HG02981 (cell line): ENCODE measurements at regions not wholly inside any gene's neighbourhood (a gene's known extent, or its start where the extent isn't known, plus 50 kb on each side); places are given as distances from the start of the nearest gene placed in this dataset.

ENCODE experiments used
- ATAC-seq: cut with Tn5 transposase; IDR thresholded peaks from one replicate; pipeline ENCODE4 v1.9.1; 2021; ENCODE audit warnings: mild to moderate bottlenecking, moderate library complexity; ENCODE audit not compliant: unreplicated experiment

DNA sequence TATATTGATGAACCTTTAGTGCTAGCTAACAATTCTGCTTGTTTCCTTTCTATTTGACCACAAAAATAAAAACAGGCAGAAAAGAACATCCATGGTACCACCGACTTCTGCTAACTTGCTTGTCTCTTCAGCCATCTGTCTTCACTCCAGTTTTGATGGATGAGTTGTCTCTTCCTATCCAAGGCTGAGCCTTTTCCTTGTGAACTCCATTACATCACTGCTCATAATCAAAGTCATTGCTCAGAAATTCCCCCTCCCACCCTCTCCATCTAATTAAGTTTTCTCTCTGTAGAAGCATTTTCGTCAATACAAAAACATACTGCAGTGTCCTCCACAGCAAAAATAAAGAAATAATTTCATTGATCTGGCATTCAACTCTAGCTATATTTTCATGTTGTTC lies 184.4 kb downstream of the SPCS3 start:
- ATAC-seq: no peak

DNA sequence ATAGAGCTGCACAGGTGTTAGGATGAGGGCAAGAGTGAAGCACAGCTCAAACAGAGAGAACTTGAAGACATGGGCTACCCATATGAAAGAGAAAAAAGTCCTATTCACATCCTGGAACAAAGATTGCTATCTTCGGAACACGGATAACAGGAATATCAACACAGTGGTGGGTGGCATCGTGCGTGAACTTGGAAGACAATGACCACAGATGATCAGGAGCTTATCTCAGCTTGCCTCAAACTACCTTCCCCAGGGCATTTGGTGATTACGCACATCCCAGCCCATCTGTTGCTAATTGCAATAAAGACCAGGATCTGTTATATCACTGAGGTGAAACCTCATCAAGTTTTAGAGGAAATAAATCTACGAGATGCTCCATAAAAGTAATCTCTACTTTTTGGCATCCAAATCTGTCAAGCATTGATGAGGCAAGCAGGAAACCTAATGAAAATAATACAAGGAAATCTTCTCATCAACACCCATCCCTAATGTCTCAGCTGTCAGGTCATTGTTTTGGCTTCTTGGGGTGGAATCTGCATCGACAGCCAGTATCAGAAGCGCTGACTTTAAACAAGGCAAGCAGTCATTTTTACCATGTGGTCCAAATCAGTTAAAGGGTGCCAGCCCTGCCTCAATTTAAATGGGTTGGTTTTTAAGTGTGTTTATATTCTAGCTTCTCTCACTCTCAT lies 188.2 kb downstream of the SPCS3 start:
- no peak for ATAC-seq

DNA sequence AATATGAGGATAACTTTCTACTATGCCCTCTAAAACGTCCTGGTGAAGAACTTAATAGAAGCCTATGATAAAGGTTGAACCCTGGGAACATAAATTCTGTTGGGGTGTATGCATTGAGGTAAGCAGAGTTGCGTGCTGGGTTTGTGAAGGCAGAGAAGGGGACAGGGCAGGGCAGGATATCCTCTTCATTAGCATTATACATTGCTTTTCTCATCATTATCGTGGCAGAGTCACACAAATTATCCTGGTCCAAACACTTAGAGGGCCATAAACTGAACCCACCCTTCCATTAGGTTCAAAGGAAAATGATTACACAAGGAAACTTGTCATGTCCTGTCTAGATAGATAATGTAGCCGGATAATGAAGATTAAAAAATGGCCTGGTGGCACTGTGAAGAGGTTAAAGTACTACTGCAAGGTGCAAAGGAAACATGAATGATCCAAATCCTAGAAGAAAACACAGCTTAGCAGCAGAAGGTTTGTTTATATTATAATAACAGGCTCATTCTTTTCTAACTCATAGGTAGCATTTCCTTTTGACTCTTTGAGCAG lies 189.1 kb downstream of the SPCS3 start:
- no peak for ATAC-seq

DNA sequence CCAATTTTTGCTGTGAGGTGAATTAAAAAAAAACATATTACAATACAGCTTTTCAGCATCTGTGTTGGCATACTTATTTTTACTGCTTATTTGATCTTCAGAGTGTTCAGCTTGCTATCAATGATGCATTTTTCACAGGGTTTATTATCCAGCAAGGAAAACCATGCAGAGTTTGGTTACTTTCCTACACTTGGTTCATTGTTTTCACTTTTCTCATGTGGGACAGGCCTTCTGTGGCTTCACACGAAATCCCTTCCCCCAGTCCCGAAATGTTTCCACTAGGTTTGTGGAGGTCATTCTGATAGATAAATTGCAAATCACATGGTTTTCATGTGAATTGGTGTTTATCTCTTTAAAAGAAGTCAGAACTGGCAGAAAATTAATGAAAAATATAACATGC lies 205.8 kb downstream of the SPCS3 start:
- no peak for ATAC-seq

DNA sequence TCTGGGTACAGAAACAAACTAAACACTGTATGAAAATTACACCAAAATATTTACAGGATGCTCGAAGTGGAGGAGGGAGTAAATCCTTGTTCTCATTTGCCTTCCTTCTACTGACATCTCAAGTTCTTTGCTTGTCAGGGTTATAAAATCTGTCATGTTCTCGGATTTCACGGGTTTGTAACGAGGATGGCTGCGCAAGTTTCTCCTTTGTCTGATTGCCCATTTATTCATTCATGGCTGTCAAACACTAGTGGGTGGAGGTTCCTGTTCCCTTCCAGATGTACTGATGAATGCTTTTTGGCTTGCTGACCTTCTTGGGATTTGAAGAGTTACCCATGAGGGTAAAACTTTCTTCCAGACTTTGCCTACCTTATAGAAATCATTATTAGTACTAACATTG lies 206.9 kb downstream of the SPCS3 start:
- no peak for ATAC-seq

DNA sequence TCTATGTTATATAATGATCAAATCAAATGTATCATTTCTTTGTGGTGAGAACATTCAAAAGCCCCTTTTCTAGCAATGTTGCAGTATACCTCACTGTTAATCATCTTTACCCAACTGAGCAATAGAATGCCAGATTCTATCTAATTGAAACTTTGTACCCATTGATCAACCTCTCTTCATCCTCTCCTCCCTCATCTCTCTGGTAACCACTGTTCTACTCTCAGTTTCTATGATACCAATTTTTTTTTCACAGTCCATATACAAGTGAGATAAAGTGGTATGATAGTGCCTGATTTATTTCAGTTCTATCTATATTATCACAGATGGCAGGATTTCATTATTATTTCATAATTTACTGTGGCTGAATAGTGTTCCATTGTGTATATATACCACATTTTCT lies 209.8 kb downstream of the SPCS3 start:
- ATAC-seq: no peak

DNA sequence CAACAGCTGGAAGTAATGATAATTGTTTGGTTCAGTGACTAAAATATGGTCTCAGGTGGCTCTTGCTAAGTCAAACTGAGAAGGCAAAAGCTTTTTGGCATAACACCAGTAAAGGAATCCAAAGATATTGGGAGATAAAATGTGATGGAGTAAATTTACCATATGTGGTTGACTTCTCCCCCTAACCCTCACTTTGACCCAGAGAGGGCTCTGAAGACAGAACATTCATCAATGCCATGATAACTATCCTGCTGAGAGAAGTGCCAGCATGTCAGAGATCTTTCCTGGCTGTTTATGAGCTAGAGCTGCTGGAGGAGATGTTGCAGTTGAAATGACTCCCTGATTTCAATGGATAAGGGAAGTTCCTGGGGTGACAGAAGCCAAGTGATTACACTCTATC lies 213.4 kb downstream of the SPCS3 start:
- ATAC-seq: no peak

DNA sequence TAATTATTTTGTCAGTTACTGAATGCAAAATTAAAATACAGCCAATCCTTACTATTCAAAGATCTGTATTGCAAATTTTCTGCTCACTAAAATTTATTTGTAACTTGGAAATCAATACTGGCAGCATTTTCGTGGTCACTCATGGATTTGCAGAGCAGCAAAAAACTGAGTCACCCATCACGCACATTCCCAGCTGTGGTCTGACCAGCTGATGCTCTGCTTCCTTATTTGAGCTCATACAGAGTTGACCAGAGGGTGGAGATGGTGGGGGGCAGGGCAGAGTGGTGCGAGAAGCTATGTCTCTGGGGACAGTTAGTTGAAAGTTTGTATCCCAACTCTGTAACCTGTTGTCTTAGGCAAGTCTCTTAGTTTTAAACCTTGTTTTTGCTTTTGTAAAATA lies 214.8 kb downstream of the SPCS3 start:
- ATAC-seq: no peak

DNA sequence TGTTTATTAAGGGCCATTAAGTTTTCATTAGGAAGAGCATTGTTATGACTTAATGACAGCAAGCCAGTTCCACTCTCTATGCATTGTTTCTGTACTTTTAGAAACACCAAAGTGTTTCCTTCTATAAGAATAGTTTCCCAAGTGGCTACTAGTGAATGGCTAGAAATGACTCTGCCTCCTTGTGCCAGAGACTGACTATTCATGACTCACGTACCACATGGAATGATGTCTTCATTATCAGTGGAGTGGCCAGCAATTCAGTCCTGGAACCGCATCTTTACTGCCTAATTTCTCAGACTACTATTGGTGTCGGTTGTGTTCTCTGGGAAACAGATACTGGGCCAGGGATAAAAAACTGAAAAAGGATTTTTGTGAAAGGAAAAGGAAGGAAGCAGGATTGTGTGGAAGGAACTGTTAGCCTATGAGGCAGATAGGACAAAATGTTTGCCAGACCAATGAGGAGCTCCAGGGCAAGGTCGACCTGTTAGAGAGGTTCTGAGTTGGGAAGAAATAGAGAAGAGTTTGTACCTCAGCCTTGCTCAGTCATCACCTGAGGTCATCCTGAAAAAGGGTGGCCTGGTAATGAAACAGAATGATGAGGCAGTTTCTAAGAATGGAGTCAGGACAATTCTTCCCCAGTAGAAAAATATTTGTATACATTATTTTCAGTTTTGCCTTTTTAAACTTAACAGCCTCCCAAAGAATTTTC lies 218.6 kb downstream of the SPCS3 start:
- ATAC-seq: no peak

DNA sequence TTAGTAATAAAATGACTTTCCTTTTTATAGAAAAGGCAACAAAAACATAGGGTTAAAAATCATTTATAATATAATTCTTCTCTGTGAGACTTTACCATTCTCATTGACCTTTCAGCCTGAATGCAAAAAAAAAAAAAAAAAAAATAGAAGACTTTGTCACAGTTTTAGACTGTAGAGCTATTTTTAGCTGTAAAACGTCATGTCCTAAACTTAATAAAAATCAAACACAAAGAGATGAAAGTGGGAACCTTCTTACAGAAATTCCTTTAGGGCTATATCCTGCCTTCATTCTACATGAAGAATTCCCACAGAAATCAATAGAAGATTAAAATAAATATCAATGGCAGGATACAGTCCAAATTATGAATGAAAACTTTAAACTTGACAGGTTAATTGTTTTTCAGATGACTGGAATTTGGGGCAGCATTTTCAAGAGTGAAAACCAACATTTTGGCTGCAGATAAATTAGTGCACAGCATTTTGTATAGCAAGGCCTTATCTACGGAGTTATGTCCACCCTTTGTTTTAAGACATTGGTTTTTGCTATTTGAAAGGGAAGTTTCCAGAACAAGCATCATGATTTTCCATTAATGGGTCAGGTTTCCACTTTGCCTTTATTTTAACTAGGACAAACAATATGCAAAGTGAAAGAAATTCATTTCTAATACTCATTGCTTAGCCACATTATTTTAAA lies 219.5 kb downstream of the SPCS3 start:
- no peak for ATAC-seq

DNA sequence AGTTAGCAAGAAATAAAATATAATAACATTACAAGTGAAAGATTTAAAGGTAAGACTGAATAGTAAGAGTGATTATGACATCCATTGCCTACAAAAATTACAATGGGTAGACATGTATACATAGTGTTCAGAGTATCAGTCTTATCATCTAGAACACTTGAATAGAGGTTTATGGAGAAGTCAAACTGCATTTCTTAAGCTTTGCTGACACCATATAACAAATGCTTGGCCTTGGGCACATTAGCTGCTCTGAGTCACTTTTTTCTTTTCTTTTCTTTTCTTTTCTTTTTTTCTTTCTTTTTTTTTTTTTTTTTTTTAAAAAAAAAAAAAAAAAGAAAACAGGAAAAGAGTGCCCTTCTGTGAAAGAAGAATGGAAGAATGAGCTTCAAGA lies 220.0 kb downstream of the SPCS3 start:
- no peak for ATAC-seq

DNA sequence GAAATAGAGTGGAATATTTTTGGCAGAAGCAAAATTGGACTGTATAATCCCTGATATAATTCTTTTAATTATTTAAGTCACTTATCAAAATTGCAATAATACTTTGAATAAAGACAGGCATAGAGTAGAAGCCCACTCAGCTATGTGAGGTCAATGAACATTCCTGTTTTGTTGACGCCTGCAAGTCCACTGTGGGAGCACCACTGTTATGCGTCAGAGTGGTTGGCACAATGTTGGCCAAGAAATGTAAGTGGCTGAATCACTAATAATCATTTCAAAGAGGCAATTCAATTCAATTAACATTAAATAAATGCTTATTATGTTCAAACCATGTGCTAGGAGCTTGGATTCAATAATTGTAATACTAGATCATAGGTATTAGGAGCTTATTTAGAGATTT lies 221.0 kb downstream of the SPCS3 start:
- no peak for ATAC-seq

DNA sequence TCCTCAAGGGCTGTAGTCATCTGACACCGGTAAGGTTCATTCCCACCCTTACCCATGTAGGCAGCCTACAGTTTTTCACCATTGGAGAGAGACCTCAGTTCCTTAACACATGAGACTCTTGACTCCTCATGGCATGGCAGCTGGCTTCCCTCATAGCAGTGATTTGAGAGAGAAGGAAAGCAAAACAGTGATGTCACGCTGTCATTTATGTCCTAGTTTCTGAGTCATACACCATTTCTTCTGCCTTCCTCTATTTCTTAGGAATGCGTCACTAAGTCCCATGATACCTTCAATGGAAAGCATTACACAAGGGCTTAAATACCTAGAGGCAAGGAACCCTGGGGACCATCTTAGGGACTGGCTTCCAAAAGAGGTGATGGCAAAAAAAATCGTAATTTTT lies 226.1 kb downstream of the SPCS3 start:
- no peak for ATAC-seq

DNA sequence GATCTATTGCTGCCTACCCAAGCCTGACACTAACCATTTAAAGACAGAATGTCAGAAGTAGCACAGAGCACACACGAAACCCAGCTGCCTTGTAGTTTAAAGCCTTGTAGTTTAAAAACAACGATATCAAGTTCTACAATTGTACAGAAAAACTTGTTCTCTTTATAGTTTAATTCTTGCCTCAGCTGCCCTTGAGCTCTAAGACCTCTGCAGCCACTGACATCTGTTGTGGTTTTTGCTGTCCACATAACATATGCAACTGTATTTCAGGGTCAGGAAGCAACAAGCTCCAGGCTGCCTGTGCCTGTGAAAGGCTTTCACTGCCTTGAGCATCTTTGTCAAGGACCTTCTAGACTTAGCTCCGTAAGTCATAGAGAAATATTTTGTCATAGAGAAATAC lies 227.2 kb downstream of the SPCS3 start:
- no peak for ATAC-seq

DNA sequence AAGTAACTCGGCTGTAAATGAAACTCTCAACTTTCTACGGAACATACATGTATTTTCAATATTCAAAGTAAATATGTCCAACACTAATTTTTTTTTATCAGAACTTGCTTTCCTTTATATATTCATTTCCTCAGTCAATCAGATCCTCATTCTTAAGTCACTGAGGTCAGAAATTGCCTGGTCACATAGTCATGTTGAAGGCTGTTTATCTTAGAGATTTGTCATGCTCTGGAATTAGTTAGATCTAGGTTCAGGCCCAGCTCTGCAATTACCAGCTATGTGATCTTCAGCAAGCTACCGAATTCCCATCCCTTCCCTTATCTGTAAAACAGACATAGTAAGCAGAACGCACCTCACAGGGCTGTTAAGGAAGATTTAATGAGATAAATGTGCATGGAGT lies 228.8 kb downstream of the SPCS3 start:
- no peak for ATAC-seq

DNA sequence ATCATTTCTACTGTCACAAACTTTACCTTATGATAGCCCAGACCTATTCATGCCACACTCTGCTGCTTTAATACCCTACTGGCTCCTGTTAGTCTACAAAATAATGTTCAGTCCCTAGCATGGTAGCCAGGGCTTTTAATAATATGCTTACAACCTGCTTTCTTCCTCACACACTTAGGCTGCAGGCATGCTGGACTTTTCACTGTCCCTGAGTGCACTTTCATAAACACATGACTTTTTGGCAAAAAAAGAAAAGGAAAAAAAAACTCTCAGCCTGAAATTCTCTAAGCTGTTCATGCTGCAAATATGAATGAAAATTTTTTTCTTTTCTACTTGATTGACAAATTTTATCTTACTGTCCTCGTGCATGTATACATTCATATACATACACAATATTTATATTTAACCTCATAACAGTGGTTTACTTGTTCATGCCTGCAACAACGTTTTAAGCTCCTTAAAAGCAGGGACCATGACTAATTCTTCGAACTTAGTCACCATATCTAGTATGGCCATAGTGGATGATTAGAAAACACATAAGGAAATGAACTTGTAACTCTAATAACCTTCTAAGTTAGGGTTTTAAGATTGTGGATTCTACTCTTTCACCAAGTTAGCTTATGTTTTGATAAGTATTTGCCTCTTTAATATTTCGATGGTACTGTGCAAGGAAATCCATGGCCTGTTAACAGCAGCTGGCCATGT lies 229.5 kb downstream of the SPCS3 start:
- no peak for ATAC-seq

DNA sequence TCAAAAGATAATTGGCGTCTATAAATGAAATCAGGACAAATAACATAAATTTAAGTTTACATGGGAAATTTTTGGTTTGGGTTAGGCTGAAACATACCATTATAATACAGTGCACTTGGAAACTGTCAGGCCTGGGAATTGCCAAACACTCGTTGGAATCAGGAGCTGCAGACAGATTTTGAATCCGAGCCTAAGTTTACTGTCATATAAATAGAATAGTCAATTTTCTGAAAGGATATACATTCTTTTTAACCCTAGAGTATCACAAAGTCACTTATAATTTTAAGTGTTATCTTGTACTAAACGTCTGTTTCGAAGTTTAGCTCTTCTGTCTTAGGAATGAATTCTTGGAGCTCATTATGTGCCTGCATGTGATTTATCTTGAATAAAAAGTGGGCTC lies 234.1 kb downstream of the VEGFC start:
- no peak for ATAC-seq

DNA sequence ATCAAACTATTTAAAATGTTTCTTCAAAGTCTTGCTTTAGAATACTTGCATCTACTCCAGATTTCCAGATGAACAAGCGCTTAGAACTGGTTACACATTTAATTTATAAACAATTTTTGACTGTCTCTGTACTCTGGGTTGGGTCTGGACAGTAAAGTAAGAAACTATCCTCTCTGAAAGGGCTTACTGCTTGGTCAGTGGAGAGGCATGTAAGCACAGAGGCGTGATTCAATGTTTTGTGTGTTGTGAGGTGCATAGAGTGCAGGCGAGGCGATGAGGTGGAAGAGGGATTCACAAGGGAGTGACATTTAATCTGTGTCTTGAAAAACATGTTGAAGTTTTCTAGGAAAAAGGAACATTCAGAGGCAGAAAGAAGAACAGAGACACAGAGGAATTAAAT lies 231.4 kb downstream of the VEGFC start:
- ATAC-seq: no peak

DNA sequence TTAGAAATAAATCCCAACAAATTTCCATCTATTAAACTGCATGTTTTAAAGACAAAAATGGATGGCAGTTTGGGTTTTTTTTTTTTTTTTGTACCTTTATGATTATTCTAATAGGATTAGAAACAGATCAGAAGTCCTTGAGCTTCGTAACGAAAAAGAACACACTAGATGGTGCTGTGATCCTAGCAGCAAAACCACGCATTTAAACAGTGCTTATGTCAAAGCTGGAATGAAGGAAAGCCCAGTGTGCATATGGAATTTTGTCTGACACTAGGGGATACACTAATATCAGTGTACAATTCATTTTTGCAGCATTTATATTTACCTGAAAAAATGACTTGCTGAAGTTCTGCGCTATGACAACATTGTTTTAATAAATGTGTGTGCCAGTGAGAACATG lies 229.1 kb downstream of the VEGFC start:
- no peak for ATAC-seq

DNA sequence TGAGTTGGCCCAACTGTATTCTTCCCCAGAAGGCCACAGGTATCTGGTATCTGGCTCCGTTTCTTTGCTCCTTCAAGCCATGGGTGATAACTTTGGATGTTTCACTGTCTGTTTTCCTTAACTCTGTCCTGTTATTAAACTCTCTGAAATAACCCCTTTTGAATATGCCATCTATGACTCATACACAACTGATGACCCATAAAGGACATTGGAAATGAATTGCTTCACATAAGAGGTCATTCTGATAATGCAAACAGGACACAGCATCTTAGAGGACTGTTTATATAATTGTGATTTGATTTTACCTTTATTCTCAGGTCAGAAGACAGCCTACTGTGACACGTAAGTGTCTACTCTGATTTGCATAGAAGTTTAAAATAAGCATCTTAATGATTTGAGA lies 227.7 kb downstream of the VEGFC start:
- no peak for ATAC-seq

DNA sequence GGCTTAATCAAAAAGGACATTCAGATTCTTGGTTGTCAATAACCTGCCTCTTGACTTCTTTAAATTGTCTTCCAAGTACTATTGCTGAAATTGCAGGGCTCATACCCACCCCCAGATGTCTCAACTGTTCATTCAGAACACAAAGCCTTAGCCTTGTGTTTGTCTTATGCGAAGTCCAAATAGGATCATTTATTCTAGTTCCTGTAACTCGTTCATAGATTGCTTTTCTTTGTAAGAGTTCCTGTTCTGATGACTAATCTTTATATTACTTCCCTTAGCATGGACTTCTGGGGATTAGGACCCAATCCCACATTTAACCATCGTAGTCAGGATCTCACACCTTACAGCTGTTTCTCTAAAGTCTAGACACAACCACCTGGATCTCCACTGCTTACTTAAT lies 226.0 kb downstream of the VEGFC start:
- no peak for ATAC-seq
